Sigmoid colon (tissue), 6 donors: ENCODE measurements at regions not wholly inside any gene's neighbourhood (a gene's known extent, or its start where the extent isn't known, plus 50 kb on each side); places are given as distances from the start of the nearest gene placed in this dataset.

Source experiments
- DNase-seq: peaks from one replicate; pipeline ENCODE4 v3.0.0-alpha.2; 2019
- H3K27ac ChIP-seq, 4 donors: fragments of 200-600 bp; sonication (generic); one replicate each; pipeline ENCODE4 v1.5.1; 2016 to 2019; ENCODE audit warnings: mild to moderate bottlenecking in 1 of 4
- H3K27me3 ChIP-seq, 3 donors: fragments of 200-600 bp; sonication (generic); one replicate each; pipeline ENCODE4 v1.5.1; 2019; ENCODE audit warnings: mild to moderate bottlenecking in 1 of 3
- H3K36me3 ChIP-seq, 4 donors: fragments of 200-600 bp; sonication (generic); one replicate each; pipeline ENCODE4 v1.5.1; 2016 to 2019
- H3K4me1 ChIP-seq, 4 donors: fragments of 200-600 bp; sonication (generic); one replicate each; pipeline ENCODE4 v1.5.1; 2017 to 2019
- H3K4me3 ChIP-seq, 4 donors: fragments of 200-600 bp; sonication (generic); one replicate each; pipeline ENCODE4 v1.5.1; 2017 to 2019; ENCODE audit warnings: mild to moderate bottlenecking in 2 of 4, moderate library complexity in 1 of 4
- H3K9me3 ChIP-seq, 4 donors: fragments of 200-600 bp in 3 of 4; sonication (generic) in 3 of 4; one replicate each; pipeline versions ENCODE4 v1.5.1 to v1.6.1; 2013 to 2019
- EP300 ChIP-seq, 4 donors: sonication (generic); formaldehyde crosslinking; IDR thresholded peaks; one replicate each; pipeline ENCODE4 v1.6.1; 2017; ENCODE audit warnings: antibody characterized with exemption in 4 of 4
- POLR2A ChIP-seq, 2 donors: fragments of 450-650 bp; IDR thresholded peaks; one replicate each; pipeline ENCODE4 v1.6.1; 2016; ENCODE audit warnings: antibody characterized with exemption in 2 of 2, mild to moderate bottlenecking in 2 of 2, moderate library complexity in 2 of 2
- POLR2AphosphoS5 ChIP-seq, 4 donors: sonication (generic); formaldehyde crosslinking; IDR thresholded peaks; one replicate each; pipeline ENCODE4 v1.6.1; 2017; ENCODE audit warnings: antibody characterized with exemption in 4 of 4
- WGBS, 2 donors: extraction: QIAGEN DNeasy Blood & Tissue Kit; methylation state at CpG; one replicate each; pipeline ENCODE4 v1.1.7; 2013; 5-methylcytosine and 5-hydroxymethylcytosine counted together
- intact Hi-C: fragments of 100-400 bp; cut with DNase I; formaldehyde crosslinking; loops from one replicate; pipeline ENCODE4 v1.15.1; 2023
- TF ChIP-seq, protein P1 (sequence below), 4 experiments: fragments of 450-650 bp in 3 of 4; fragments of 200-600 bp in 1 of 4; IDR thresholded peaks; one replicate each; pipeline ENCODE4 v1.5.1; 2016 to 2019; ENCODE audit warnings: antibody characterized with exemption in 4 of 4, mild to moderate bottlenecking in 3 of 4, moderate library complexity in 2 of 4
- donor health status: healthy with polysubstance abuse.
- donor health status: healthy.

DNA sequence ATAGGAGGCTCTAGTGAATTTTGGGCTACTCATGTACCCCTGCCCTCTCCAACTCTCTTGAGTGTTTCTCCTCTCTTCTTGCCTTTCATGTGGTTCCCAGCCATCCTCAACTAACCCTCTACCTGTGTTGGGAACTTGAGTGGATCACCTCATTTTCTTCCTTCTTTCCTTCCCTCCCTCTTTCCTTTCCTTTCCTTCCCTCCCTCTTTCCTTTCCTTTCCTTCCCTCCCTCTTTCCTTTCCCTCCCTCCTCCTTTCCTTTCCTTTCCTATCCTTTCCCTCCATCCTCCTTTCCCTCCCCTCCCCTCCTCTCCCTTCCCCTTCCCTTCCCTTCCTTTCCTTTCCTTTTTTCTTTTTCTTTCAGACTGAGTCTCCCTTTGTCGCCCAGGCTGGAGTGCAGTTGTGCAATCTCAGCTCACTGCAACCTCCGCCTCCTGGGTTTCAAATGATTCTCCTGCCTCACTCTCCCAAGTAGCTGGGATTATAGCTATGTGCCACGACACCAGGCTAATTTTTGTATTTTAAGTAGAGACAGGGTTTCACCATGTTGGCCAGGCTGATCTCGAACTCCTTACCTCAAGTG, 63.8 kb downstream of the BTBD3 start:
- Histone ChIP-seq H3K4me3 (no peak overlapping the region), H3K27me3 (no peaks in the 10 kb centered on the region), H3K9me3 (no peaks in the 10 kb centered on the region), H3K4me1 (no peaks in the 10 kb centered on the region), H3K27ac (no peak overlapping the region), H3K36me3 (no peaks in the 10 kb centered on the region)
- DNase-seq, result no peak
- intact Hi-C loops, result no loop called here
- WGBS, 2 donors, result 89 to 90% methylated on average over 4 of the region's 4 CpGs
- TF ChIP-seq POLR2AphosphoS5 (IDR thresholded peaks at IDR 0.05), result no peak
- no peak for TF ChIP-seq EP300 (IDR thresholded peaks at IDR 0.05)
- no peak for TF ChIP-seq POLR2A (IDR thresholded peaks at IDR 0.05)
- TF ChIP-seq, protein P1, sequence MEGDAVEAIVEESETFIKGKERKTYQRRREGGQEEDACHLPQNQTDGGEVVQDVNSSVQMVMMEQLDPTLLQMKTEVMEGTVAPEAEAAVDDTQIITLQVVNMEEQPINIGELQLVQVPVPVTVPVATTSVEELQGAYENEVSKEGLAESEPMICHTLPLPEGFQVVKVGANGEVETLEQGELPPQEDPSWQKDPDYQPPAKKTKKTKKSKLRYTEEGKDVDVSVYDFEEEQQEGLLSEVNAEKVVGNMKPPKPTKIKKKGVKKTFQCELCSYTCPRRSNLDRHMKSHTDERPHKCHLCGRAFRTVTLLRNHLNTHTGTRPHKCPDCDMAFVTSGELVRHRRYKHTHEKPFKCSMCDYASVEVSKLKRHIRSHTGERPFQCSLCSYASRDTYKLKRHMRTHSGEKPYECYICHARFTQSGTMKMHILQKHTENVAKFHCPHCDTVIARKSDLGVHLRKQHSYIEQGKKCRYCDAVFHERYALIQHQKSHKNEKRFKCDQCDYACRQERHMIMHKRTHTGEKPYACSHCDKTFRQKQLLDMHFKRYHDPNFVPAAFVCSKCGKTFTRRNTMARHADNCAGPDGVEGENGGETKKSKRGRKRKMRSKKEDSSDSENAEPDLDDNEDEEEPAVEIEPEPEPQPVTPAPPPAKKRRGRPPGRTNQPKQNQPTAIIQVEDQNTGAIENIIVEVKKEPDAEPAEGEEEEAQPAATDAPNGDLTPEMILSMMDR (IDR thresholded peaks at IDR 0.05), result no peak

DNA sequence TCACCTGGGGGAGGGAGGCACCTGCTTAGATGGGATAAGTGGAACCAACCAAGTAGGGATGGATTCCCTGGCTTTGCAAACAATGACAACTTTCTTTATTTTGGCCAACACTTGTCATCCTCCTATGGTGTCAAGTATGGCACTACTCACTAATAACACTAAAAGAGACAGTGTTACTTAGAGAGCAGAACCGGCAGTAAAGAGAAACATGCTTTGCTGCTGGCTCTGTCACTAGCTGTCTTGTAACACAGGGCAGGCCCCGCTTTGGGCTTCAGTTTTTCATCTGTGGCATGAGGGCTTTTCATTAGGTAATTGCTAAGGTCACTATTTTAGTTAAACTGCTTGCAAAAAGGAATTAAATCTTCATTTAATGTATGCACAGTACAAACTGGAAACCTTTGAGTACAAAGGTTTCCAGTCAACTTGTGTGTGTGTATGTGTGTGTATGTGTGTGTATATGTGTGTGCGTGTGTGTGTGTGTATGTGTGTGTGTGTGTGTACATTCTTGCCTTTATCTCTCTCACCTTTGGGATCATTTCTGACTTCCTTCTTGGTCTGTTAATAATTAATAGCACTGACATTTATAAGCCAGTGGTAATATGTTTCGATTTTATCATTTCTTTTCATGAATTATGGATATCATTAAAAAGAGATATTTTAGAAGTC, 64.7 kb downstream of the BTBD3 start:
- TF ChIP-seq, protein P1 (IDR thresholded peaks at IDR 0.05), result no peak
- no peak for TF ChIP-seq POLR2AphosphoS5 (IDR thresholded peaks at IDR 0.05)
- TF ChIP-seq POLR2A (IDR thresholded peaks at IDR 0.05), result no peak
- TF ChIP-seq EP300 (IDR thresholded peaks at IDR 0.05), result no peak
- Histone ChIP-seq H3K36me3 (no peaks in the 10 kb centered on the region), H3K9me3 (no peaks in the 10 kb centered on the region), H3K27ac (no peak overlapping the region), H3K4me3 (no peak overlapping the region), H3K27me3 (no peaks in the 10 kb centered on the region), H3K4me1 (no peaks in the 10 kb centered on the region)
- WGBS, 2 donors, result 23 to 70% methylated on average over 4 of the region's 4 CpGs
- intact Hi-C loops, result no loop called here
- no peak for DNase-seq

DNA sequence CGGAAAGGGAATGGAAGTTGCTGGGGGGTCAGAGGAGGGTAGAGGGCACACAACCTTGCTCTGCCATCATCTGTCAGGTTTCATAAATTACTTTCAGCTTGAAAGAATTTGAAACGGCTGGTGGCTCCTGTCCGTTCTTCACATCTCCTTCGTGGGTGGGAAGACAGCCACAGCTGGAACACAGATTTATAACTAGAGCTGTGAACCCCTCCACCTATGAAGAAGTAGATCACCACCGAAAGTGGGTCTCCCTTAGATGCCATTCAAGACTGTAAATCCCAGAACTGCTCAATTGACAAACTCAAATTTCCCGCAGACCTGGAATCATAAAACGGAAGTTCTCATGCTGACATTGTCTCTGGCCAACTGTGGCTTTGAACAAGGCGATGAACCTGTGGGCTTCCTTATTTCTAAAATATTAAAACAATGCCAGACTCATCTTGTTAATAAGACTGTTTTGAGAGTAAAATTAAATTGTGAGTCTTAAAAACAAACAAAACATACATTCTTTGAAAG, 65.3 kb downstream of the BTBD3 start:
- DNase-seq, result no peak
- Histone ChIP-seq H3K36me3 (no peaks in the 10 kb centered on the region), H3K4me1 (no peaks in the 10 kb centered on the region), H3K4me3 (no peak overlapping the region), H3K9me3 (no peaks in the 10 kb centered on the region), H3K27me3 (no peaks in the 10 kb centered on the region), H3K27ac (no peak overlapping the region)
- WGBS, 2 donors, result 26 to 66% methylated on average over 8 of the region's 8 CpGs
- intact Hi-C loops, result no loop called here
- TF ChIP-seq POLR2A (IDR thresholded peaks at IDR 0.05), result no peak
- TF ChIP-seq EP300 (IDR thresholded peaks at IDR 0.05), result no peak
- no peak for TF ChIP-seq POLR2AphosphoS5 (IDR thresholded peaks at IDR 0.05)
- TF ChIP-seq, protein P1 (IDR thresholded peaks at IDR 0.05), result no peak

DNA sequence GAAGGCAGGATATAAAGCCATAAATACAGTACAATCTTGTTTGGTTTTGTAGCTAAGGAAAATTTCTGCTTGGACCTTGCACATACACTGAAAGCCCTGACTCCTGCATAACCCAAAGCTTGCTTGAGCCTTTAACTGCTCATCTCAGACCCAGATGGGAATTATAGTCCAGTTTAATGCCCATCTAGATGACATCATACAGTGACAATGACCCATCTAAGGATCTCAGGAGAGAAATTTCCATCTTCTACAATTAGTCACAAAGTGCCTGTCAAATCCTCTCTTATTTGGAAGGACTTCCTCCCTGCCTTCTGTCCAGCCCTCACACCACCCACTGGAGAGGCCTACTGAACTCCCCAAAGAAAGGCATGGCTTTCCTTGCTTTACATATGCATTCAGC, 69.3 kb downstream of the BTBD3 start:
- no peaks in the 10 kb centered on the region for H3K4me1 ChIP-seq
- no peak overlapping the region for H3K27ac ChIP-seq
- no peaks in the 10 kb centered on the region for H3K27me3 ChIP-seq
- H3K9me3 ChIP-seq, result no peaks in the 10 kb centered on the region
- no peak overlapping the region for H3K4me3 ChIP-seq
- TF ChIP-seq POLR2AphosphoS5 (IDR thresholded peaks at IDR 0.05) (no peak), POLR2A (IDR thresholded peaks at IDR 0.05) (no peak), EP300 (IDR thresholded peaks at IDR 0.05) (no peak)
- TF ChIP-seq, protein P1 (IDR thresholded peaks at IDR 0.05), result no peak
- intact Hi-C loops, result no loop called here
- no peak for DNase-seq
- H3K36me3 ChIP-seq, result no peaks in the 10 kb centered on the region
